Heart left ventricle (tissue), 16 donors: ENCODE measurements at regions not wholly inside any gene's neighbourhood (a gene's known extent, or its start where the extent isn't known, plus 50 kb on each side); places are given as distances from the start of the nearest gene placed in this dataset.

Source experiments
- ATAC-seq, 4 donors: fragments of 200-7000 bp; cut with Tn5 transposase; one replicate each; pipeline ENCODE4 v1.9.1; 2020 to 2022; ENCODE audit warnings: moderate library complexity in 4 of 4, mild to moderate bottlenecking in 3 of 4, moderate number of reproducible peaks in 1 of 4
- DNase-seq, 5 donors: peaks; one replicate each; pipeline ENCODE4 v3.0.0-alpha.2; 2020
- H3K27ac ChIP-seq, 12 donors: fragments of 200-600 bp; sonication (generic) in 4 of 12; one replicate each; pipeline versions ENCODE4 v1.5.0 to v1.8.0; 2016 to 2022; ENCODE audit warnings: mild to moderate bottlenecking in 2 of 12
- H3K27me3 ChIP-seq, 9 donors: fragments of 200-600 bp; sonication (generic) in 2 of 9; one replicate each; pipeline versions ENCODE4 v1.5.1 to v1.8.0; 2016 to 2022; ENCODE audit warnings: mild to moderate bottlenecking in 3 of 9
- H3K36me3 ChIP-seq, 9 donors: fragments of 200-600 bp; sonication (generic) in 2 of 9; one replicate each; pipeline versions ENCODE4 v1.5.0 to v1.8.0; 2018 to 2022; ENCODE audit warnings: mild to moderate bottlenecking in 2 of 9
- H3K4me1 ChIP-seq, 12 donors: fragments of 200-600 bp; sonication (generic) in 4 of 12; one replicate each; pipeline versions ENCODE4 v1.5.0 to v1.8.0; 2016 to 2022; ENCODE audit warnings: mild to moderate bottlenecking in 3 of 12
- H3K4me3 ChIP-seq, 12 donors: fragments of 200-600 bp; sonication (generic) in 4 of 12; one replicate each; pipeline versions ENCODE4 v1.5.0 to v1.8.0; 2017 to 2022; ENCODE audit warnings: mild to moderate bottlenecking in 9 of 12, moderate library complexity in 4 of 12
- H3K9me3 ChIP-seq, 12 donors: fragments of 200-600 bp; sonication (generic) in 4 of 12; one replicate each; pipeline versions ENCODE4 v1.5.0 to v1.8.0; 2016 to 2022; ENCODE audit warnings: mild to moderate bottlenecking in 1 of 12
- CTCF ChIP-seq, 12 donors: fragments of 200-600 bp; sonication (generic) in 4 of 12; IDR thresholded peaks; one replicate each; pipeline versions ENCODE4 v1.5.0 to v1.8.0; 2018 to 2022; ENCODE audit warnings: antibody characterized with exemption in 12 of 12, mild to moderate bottlenecking in 5 of 12
- POLR2A ChIP-seq, 2 donors: fragments of 450-650 bp; IDR thresholded peaks; one replicate each; pipeline ENCODE4 v1.6.1; 2017; ENCODE audit warnings: antibody characterized with exemption in 2 of 2, mild to moderate bottlenecking in 2 of 2, moderate library complexity in 2 of 2
- WGBS, 4 donors: extraction: QIAGEN DNeasy Blood & Tissue Kit in 2 of 4; methylation state at CpG; one replicate each; pipeline versions ENCODE4 v1.1.5 to v1.1.7; 2013 to 2018; 5-methylcytosine and 5-hydroxymethylcytosine counted together
- intact Hi-C, 10 donors: fragments of 100-400 bp; cut with DNase I; formaldehyde crosslinking; loops; one replicate each; pipeline versions ENCODE4 v1.11.1 to v1.14.2; 2022
- donor health status: ischemic (EF 13 %, LVEDD 7.1; RV severe dilation, severe dysfunction).
- donor health status: healthy with polysubstance abuse.
- donor health status: DM: no; HTN: yes; CAD: no.
- donor health status: DM: no; HTN: no; CAD: no.
- donor health status: ischemic (EF 25% LVEDD 6.9; RV normal size, moderate dysfunction).
- donor health status: ischemic (EF 25% LVEDD 5.7; RV mildly dilated, moderate dysfunction).
- donor health status: healthy.
- donor health status: DM: yes; HTN: yes; CAD: no.
- donor health status: ischemic (EF 35%, LVEDD 5.7; RV mildly dilated, moderate dysfunction).
- donor health status: nonischemic (EF 11% LVEDD 7.7; RV severe dilation, severe dysfunction).
- donor health status: DM: yes; HTN: yes; CAD: no.
- donor health status: PGD.
- donor health status: ischemic (EF 29% LVEDD 5.4; RV normal size, mild dysfunction).
- donor health status: nonischemic (EF 23%, LVEDD 6.1; RV moderate dilation, normal function).

DNA sequence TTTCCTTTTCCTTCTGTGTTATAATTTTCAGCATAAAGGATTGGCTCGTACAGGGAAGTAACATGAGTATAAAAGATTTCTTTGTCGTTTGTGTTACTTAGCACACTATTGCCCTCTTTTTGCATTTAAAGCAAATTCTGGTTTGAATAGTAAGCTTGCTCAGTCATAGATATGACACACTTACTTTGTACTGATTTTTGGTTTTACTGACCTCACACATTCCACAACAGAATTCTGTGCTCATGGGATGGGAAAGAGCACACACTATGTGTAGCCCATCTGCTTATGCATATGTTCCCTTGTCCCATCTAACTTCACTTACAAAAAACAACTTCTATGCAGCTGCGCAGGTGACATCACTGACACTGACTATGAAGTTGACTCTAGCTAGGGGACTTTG lies 111.9 kb upstream of the MTAP start:
- no peaks in the 10 kb centered on the region for H3K4me1 ChIP-seq
- H3K36me3 ChIP-seq, result no peaks in the 10 kb centered on the region
- no peak overlapping the region for H3K4me3 ChIP-seq
- peaks cover 0 to 3% (median 0%) of the 10 kb centered on the region in 9 donors for H3K27me3 ChIP-seq
- H3K9me3 ChIP-seq, result no peaks in the 10 kb centered on the region
- ATAC-seq (no peak), DNase-seq (no peak)
- intact Hi-C loops, result no loop called here
- TF ChIP-seq POLR2A (IDR thresholded peaks at IDR 0.05) (no peak), CTCF (IDR thresholded peaks at IDR 0.05) (no peak)
- WGBS, 4 donors, result 67 to 89% (median 85%) methylated on average over 3 of the region's 3 CpGs
- no peak overlapping the region for H3K27ac ChIP-seq

DNA sequence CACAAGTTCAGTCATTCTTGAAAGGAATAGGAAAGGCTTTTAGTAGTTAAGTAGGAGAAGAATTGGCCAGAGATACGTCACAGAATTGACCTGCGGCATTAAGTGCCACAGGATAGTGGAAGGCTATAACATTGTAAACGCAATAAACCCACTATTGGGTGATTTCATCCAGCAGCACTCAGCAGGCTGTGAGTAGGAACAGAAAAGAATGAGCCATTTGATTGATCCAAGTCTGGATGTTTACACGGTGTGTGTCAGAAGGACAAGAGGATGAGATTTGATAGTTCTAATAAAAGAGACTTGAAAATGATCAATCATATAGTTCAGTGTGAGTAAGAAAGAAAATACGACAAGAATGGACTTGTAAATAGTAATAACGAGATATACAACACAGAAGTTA lies 110.0 kb upstream of the MTAP start:
- ATAC-seq (no peak), DNase-seq (no peak)
- H3K27me3 ChIP-seq, result peaks cover 0 to 3% (median 0%) of the 10 kb centered on the region in 9 donors
- intact Hi-C loops, result no loop called here
- TF ChIP-seq CTCF (IDR thresholded peaks at IDR 0.05) (no peak), POLR2A (IDR thresholded peaks at IDR 0.05) (no peak)
- H3K4me1 ChIP-seq, result no peaks in the 10 kb centered on the region
- WGBS, 4 donors, result 76 to 83% (median 80%) methylated on average over 6 of the region's 6 CpGs
- H3K27ac ChIP-seq, result no peak overlapping the region
- H3K4me3 ChIP-seq, result no peak overlapping the region
- H3K36me3 ChIP-seq, result no peaks in the 10 kb centered on the region
- peaks cover 0 to 7% (median 0%) of the 10 kb centered on the region in 12 donors for H3K9me3 ChIP-seq

DNA sequence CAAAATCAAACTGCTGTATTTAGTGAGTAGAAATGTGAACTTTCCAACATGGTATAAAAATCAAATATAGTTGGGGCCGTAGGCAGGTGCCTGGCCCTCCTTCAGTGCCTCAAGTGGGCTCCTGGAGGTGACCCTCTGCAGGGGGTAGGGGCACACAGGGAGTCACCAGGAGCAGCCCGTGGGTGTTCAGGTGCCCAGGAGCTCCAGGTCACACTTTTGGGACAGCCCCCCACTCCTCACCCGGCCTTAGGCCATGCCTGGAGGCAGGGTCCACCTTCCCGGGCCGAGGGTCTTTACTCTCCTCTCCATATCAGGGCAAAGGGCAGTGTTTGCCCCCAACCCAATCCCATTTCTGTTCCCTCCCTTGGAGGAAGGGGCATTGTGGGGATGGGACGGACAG lies 108.0 kb upstream of the MTAP start:
- Histone ChIP-seq H3K27ac (no peak overlapping the region), H3K36me3 (no peaks in the 10 kb centered on the region), H3K4me3 (no peak overlapping the region), H3K4me1 (no peaks in the 10 kb centered on the region), H3K27me3 (peaks cover 0 to 3% (median 0%) of the 10 kb centered on the region in 9 donors), H3K9me3 (peaks cover 0 to 7% (median 0%) of the 10 kb centered on the region in 12 donors)
- DNase-seq, result peak in 1 of 5 donors; percentile 40
- intact Hi-C loops, result no loop called here
- no peak for TF ChIP-seq CTCF (IDR thresholded peaks at IDR 0.05)
- no peak for TF ChIP-seq POLR2A (IDR thresholded peaks at IDR 0.05)
- no peak for ATAC-seq
- WGBS, 4 donors, result 66 to 77% (median 70%) methylated on average over 6 of the region's 6 CpGs

GRCh38 chr9:21695443-21695842 lies 107.0 kb upstream of the MTAP start:
- no peak for TF ChIP-seq POLR2A (IDR thresholded peaks at IDR 0.05)
- TF ChIP-seq CTCF (IDR thresholded peaks at IDR 0.05), result no peak
- 94 to 97% (median 95%) methylated on average over 12 to 14 of the region's 14 CpGs for WGBS, 4 donors

More at GRCh38 chr9:21695443-21695842, 107.0 kb upstream of the MTAP start:
- Histone ChIP-seq H3K4me3 (no peak overlapping the region), H3K27ac (no peak overlapping the region), H3K4me1 (no peaks in the 10 kb centered on the region), H3K36me3 (no peaks in the 10 kb centered on the region), H3K27me3 (peaks cover 0 to 3% (median 0%) of the 10 kb centered on the region in 9 donors), H3K9me3 (peaks cover 0 to 7% (median 0%) of the 10 kb centered on the region in 12 donors)
- DNase-seq, result peak in 1 of 5 donors; percentile 28
- intact Hi-C loops, result no loop called here
- no peak for ATAC-seq
